ENCODE measurements at regions not wholly inside any gene's neighbourhood (a gene's known extent, or its start where the extent isn't known, plus 50 kb on each side); places are given as distances from the start of the nearest gene placed in this dataset.
A peak's percentile ranks its signal among the peaks of the same experiment; 100 is the strongest.

- H3K27ac Mint-ChIP-seq = no peak overlapping the region
- peaks cover 4% of the 10 kb centered on the region for H3K4me1 Mint-ChIP-seq (ENCODE audit: low read depth)
- no peak overlapping the region for H3K4me3 Mint-ChIP-seq
- no peaks in the 10 kb centered on the region for H3K9me3 Mint-ChIP-seq
- no peaks in the 10 kb centered on the region for H3K36me3 Mint-ChIP-seq (ENCODE audit: low read depth)
- peaks cover 28% of the 10 kb centered on the region for H3K27me3 Mint-ChIP-seq
These were observed 152.7 kb downstream of the ANKRD60 start for GRCh38 chr20:58075586-58076345.

GRCh38 chr20:58073945-58074856 is 154.3 kb downstream of the ANKRD60 start:
- H3K36me3 Mint-ChIP-seq (ENCODE audit: low read depth) = no peaks in the 10 kb centered on the region
- no peaks in the 10 kb centered on the region for H3K9me3 Mint-ChIP-seq
- peaks cover 4% of the 10 kb centered on the region for H3K4me1 Mint-ChIP-seq (ENCODE audit: low read depth)

GRCh38 chr20:58072695-58073671 is 155.5 kb downstream of the ANKRD60 start:
- H3K36me3 Mint-ChIP-seq (ENCODE audit: low read depth) = no peaks in the 10 kb centered on the region
- peaks cover 4% of the 10 kb centered on the region for H3K4me1 Mint-ChIP-seq (ENCODE audit: low read depth)
- no peaks in the 10 kb centered on the region for H3K9me3 Mint-ChIP-seq
- peaks cover 32% of the 10 kb centered on the region for H3K27me3 Mint-ChIP-seq
- H3K4me3 Mint-ChIP-seq = no peak overlapping the region
- H3K27ac Mint-ChIP-seq = no peak overlapping the region

More at GRCh38 chr20:58073945-58074856, 154.3 kb downstream of the ANKRD60 start:
- no peak overlapping the region for H3K4me3 Mint-ChIP-seq
- peaks cover 32% of the 10 kb centered on the region for H3K27me3 Mint-ChIP-seq
- no peak overlapping the region for H3K27ac Mint-ChIP-seq

DNA sequence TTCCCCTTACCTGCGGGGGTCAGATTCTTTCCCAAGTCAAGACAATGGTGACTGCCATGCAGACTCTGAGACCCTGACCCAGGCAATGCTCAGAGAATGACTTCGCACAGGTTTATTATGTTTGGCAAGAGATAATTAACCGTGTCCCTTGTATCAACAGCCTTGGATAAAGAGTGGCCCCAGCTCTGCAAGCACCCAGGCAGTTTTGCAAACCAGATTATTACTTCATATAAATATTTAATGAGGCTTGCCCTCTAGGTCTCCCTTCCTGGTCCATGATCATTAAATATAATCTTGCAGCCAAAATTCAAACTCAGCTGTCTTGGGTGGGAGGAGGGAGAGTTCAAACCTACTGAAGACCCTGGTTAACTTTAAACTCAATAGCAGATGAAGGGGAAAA is 156.5 kb downstream of the ANKRD60 start:
- H3K9me3 Mint-ChIP-seq = no peaks in the 10 kb centered on the region
- peaks cover 4% of the 10 kb centered on the region for H3K4me1 Mint-ChIP-seq (ENCODE audit: low read depth)
- H3K4me3 Mint-ChIP-seq = no peak overlapping the region
- no peak overlapping the region for H3K27ac Mint-ChIP-seq
- no peaks in the 10 kb centered on the region for H3K36me3 Mint-ChIP-seq (ENCODE audit: low read depth)
- peaks cover 35% of the 10 kb centered on the region for H3K27me3 Mint-ChIP-seq

- H3K9me3 Mint-ChIP-seq = no peaks in the 10 kb centered on the region
- H3K4me1 Mint-ChIP-seq (ENCODE audit: low read depth) = peaks cover 4% of the 10 kb centered on the region
- H3K36me3 Mint-ChIP-seq (ENCODE audit: low read depth) = no peaks in the 10 kb centered on the region
- H3K27ac Mint-ChIP-seq = peak overlapping the region; percentile 52
- H3K4me3 Mint-ChIP-seq = no peak overlapping the region
- peaks cover 35% of the 10 kb centered on the region for H3K27me3 Mint-ChIP-seq
These were observed 157.2 kb downstream of the ANKRD60 start for GRCh38 chr20:58071298-58071697.

DNA sequence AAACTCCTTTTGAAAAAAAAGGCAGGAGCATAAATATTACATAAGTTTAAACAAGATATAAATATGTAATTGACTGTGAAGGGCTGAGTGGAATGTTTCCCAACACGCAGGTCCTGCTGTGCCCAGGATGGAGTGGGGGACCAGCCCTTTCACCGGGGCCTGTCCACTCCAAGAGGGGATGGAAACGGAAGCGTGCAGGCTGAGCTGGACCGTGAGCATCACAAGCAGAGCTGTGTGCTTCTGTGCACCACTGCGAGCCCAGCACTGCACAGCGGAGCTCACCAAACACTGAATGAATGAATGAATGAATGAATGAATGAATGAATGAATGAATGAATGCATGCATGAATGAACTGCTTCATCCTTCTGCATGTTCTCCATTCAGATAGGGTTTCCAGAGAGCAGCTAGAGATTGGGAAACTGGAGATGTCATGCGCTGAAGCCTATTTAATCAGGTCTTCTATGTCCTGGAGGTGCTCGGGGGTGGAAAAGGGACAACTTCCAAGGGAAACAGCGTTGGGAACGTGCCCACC is 157.7 kb downstream of the ANKRD60 start:
- Mint-ChIP-seq H3K36me3 (ENCODE audit: low read depth) (no peaks in the 10 kb centered on the region), H3K27ac (no peak overlapping the region)

DNA sequence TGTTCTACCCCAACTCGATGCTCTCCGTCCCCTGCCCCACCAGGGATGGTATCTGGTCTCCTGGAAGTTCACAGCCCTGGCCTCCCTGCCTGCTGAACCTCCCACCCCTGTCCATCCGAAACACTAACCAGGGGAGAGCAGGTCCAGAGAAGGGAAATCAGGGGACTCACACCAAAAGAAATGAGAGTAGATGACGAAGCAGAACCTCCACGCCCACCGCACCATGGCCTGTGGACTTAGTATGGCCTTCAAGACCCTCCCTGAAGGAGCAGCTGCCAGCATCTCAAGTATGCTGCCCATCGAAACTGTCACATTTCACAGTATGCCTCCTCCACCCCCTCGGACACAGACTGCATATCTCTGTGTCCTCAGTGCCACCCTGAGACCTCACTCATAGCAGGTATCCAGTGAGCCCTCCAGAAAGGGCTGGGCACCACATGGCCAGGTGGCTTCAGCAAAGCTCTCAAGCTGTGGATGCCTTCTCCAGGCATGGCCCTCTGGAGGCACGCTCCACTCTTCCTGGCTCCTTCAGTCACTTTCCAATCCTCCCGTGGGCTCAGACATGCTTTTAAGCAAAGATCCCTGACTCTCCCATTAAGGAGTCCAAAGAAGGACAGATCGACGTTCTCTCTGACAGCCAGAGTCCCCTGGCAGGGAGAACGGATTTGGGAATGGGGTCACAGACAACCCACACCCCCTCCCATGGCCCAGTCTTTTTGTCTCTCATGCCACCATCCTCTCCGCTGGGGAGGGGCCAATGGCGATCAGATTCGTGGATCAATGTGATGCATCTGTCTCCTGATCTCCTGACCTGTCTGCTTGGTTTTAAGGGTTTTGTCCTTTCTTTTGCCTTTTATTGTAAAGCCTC is 158.4 kb downstream of the ANKRD60 start:
- H3K36me3 Mint-ChIP-seq (ENCODE audit: low read depth) = no peaks in the 10 kb centered on the region
- H3K27me3 Mint-ChIP-seq = peaks cover 30% of the 10 kb centered on the region
- H3K4me1 Mint-ChIP-seq (ENCODE audit: low read depth) = peaks cover 3% of the 10 kb centered on the region
- no peak overlapping the region for H3K27ac Mint-ChIP-seq
- H3K9me3 Mint-ChIP-seq = no peaks in the 10 kb centered on the region
- H3K4me3 Mint-ChIP-seq = no peak overlapping the region

More for the DNA sequence above, 157.7 kb downstream of the ANKRD60 start:
- Mint-ChIP-seq H3K9me3 (no peaks in the 10 kb centered on the region), H3K4me1 (ENCODE audit: low read depth) (peaks cover 4% of the 10 kb centered on the region), H3K27me3 (peaks cover 33% of the 10 kb centered on the region), H3K4me3 (no peak overlapping the region)

DNA sequence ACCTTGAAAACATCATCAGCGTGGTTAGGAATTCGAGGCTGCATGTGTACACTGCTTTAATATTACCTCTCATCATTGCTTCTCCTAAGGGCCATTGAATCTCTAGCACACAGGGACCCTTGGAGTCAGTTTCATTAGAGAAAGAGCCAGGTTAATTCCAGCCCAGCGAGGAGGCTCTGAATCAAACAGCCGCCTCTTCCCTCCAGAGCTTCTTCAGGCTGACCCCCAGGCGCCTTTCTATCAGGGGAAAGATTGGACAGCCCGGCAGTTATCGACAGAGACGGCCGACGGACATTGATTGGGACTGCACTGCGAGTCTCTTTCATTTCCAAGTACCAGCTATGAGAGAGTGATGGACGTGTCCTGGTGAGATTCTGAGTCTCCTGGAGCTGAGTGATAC is 159.2 kb downstream of the ANKRD60 start:
- Mint-ChIP-seq H3K4me3 (no peak overlapping the region), H3K9me3 (no peaks in the 10 kb centered on the region), H3K27me3 (peaks cover 27% of the 10 kb centered on the region), H3K4me1 (ENCODE audit: low read depth) (no peaks in the 10 kb centered on the region), H3K36me3 (ENCODE audit: low read depth) (no peaks in the 10 kb centered on the region), H3K27ac (no peak overlapping the region)

GRCh38 chr20:58065508-58066361 is 162.7 kb downstream of the ANKRD60 start:
- Mint-ChIP-seq H3K36me3 (ENCODE audit: low read depth) (no peaks in the 10 kb centered on the region), H3K9me3 (peaks cover 10% of the 10 kb centered on the region), H3K27me3 (peaks cover 15% of the 10 kb centered on the region), H3K4me1 (ENCODE audit: low read depth) (no peaks in the 10 kb centered on the region), H3K27ac (no peak overlapping the region), H3K4me3 (no peak overlapping the region)

GRCh38 chr20:58064411-58065010 is 163.9 kb downstream of the ANKRD60 start:
- Mint-ChIP-seq H3K4me3 (no peak overlapping the region), H3K9me3 (peaks cover 10% of the 10 kb centered on the region), H3K27me3 (peaks cover 15% of the 10 kb centered on the region), H3K27ac (no peak overlapping the region), H3K4me1 (ENCODE audit: low read depth) (no peaks in the 10 kb centered on the region), H3K36me3 (ENCODE audit: low read depth) (no peaks in the 10 kb centered on the region)

DNA sequence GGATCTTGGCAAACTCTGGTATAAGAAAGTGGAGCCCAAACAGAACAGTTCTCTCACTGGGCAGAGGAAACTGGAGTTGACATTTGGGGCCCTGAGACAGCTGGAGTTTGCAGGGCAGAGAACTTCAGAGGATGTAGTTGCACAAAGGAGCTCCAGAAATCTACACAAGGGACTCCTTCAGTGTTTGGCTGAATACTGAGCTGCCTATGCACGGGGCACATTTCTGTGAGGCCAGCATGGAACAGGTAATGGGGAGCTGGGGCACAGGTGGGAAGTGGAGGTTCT is 169.3 kb downstream of the ANKRD60 start:
- H3K4me3 Mint-ChIP-seq = no peak overlapping the region
- H3K9me3 Mint-ChIP-seq = peaks cover 10% of the 10 kb centered on the region
- no peaks in the 10 kb centered on the region for H3K4me1 Mint-ChIP-seq (ENCODE audit: low read depth)
- H3K36me3 Mint-ChIP-seq (ENCODE audit: low read depth) = no peaks in the 10 kb centered on the region
- H3K27ac Mint-ChIP-seq = no peak overlapping the region
- H3K27me3 Mint-ChIP-seq = peaks cover 27% of the 10 kb centered on the region

- Mint-ChIP-seq H3K9me3 (peaks cover 10% of the 10 kb centered on the region), H3K4me1 (ENCODE audit: low read depth) (no peaks in the 10 kb centered on the region), H3K27me3 (peaks cover 27% of the 10 kb centered on the region), H3K4me3 (no peak overlapping the region), H3K27ac (no peak overlapping the region), H3K36me3 (ENCODE audit: low read depth) (no peaks in the 10 kb centered on the region)
These were observed 169.8 kb downstream of the ANKRD60 start for GRCh38 chr20:58058421-58059259.
